Ureter (tissue), 1 donor: ENCODE measurements at regions not wholly inside any gene's neighbourhood (a gene's known extent, or its start where the extent isn't known, plus 50 kb on each side); places are given as distances from the start of the nearest gene placed in this dataset.
"Not testable (repeated sequence)": the region's sequence is repeated elsewhere in the genome, so short reads cannot be mapped to it uniquely, and the experiment has no call there.

Source experiments
- DNase-seq: peaks from one replicate; pipeline ENCODE4 v3.0.0-alpha.2; 2020; ENCODE audit warnings: low spot score
- donor health status: DM: yes; HTN: yes; CAD: no.

DNA sequence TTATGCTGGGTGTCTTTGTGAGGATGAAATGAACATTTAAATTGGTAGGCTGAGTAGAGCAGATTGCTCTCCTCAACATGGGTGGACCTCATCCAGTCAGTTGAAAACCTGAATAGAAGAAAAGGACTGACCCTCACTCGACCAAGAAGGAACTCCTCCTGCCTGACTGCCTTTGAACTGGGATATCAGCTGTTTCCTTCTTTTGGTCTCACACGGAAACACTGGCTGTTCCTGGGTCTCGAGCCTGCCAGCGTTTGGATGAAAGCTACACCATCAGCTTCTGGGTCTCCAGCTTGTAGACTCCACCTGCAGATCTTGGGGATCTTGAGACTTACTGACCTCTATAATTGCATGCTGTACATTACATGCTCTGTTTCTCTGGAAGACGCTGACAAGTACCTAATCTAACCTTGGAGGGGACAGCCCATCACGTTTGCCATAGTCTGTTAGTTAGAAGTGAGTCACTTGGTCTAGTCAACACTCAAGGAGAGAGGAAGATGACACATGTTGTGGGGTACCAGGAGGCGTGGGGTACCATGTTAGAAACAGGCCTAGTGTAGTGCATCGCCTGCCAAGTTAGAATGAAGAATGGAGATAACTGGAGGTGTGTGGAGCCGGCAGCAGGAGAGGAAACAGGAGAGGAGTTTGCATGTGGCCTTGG, 267.0 kb downstream of the MREG start:
- DNase-seq: no peak

DNA sequence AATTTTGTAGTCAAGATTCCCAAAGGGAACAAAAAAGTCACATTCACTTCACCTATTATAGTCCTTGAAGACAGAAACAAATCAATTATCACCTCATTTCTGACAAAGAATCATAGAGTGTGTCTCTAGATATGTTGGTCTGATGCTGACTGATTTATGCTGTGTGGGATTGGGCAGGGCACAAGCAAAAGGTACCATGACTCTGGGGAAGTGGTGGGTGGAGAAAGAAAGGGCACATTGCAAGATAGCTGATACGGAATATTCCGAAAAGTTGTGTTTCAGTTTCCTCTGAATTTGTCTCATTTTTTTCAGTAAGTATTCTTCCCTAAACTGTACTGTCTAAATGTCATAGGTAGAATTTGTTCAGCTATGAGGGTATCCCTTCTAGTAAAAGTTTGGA, 268.0 kb downstream of the MREG start:
- DNase-seq: no peak

- no peak for DNase-seq
These were observed 268.8 kb downstream of the MREG start for GRCh38 chr2:215744514-215744913.

GRCh38 chr2:215743066-215743465, 270.3 kb downstream of the MREG start:
- DNase-seq: no peak

DNA sequence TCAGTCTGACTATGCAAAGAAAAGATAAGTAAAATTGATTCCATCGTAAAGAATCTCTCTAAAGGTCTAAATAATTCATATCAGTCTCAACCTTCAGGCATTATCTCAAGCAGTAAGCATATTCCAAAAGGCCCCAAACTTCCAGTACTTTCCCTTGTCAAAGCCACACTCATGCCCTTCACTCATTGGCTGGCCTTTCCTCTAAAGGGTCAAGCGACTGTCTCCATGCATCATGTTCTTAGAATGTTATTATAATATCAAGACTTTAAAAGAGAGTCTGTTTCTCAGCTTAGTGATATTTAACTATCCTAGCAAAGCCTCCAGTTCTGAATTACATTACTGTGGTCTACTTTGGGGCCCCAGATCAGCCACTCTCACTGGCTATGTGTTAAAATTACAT, 271.3 kb downstream of the MREG start:
- DNase-seq: no peak

DNA sequence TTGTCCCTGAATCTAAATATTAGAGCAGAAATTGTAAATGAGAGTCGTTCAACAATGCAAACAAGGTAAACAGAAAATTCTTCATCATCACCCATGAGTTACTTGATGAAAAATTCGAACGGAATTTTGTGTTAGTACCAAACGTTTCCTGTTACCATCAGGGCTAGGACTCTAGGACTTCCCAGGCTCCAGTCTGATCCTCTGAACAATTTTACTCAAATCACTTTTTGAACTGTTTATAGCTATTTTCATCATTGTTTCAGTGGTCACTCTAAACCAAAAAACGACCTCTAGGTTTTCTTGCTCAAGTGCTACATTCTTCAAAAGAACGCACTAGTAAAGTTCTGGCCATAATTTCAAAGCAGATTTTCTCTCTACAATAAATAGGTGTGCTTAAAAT, 273.3 kb downstream of the MREG start:
- DNase-seq: no peak

DNA sequence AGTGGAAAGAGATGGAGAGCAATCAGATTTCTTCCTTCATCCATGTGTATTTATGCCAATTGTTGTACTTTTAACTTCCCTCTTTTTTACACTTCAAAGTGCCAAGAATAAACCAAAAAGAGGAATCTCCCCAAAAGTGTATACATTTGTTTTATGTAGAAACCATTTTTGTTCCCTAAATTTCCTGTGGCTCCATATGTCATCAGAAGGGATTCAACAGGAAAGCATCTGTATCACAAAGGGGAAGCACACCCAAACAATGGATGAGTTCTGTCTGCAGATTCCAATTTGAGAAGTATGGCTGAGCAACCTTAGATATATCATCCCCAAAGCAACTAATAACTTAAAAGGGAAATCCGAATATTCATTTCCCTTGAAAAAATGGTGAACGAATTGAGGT, 275.0 kb downstream of the MREG start:
- DNase-seq: no peak

GRCh38 chr2:215737477-215737876, 275.9 kb downstream of the MREG start:
- DNase-seq: no peak

GRCh38 chr2:215736653-215737290, 276.6 kb downstream of the MREG start:
- DNase-seq: no peak

DNA sequence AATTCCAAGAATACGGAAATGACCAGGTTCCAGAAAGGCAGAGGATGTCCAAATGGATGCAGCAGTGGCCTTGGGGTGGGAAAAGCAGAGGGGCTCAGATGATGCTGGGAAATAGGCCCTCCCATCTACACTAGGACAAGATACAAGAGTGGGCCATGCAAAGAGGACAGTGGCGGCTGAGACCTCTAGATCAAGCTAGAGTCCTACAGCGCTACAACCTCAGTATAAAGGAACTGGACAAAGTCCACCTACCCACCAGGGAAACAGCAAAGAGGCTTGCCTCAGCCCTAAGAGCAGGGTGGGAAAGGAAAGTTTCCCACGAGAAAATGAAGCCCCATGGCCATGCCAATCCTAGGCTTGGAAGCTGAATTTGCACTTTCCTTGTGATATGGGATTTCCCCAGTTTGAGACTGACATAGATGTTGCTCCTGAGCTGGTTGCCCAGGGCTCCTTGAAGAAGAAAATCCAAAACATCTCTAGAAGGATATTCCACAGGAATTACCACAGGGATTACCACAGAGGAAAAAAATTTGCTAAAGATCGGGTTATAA, 282.2 kb downstream of the MREG start:
- no peak for DNase-seq

GRCh38 chr2:215729985-215730620, 283.2 kb downstream of the MREG start:
- DNase-seq: no peak

GRCh38 chr2:215728504-215729065, 284.8 kb downstream of the MREG start:
- no peak for DNase-seq

DNA sequence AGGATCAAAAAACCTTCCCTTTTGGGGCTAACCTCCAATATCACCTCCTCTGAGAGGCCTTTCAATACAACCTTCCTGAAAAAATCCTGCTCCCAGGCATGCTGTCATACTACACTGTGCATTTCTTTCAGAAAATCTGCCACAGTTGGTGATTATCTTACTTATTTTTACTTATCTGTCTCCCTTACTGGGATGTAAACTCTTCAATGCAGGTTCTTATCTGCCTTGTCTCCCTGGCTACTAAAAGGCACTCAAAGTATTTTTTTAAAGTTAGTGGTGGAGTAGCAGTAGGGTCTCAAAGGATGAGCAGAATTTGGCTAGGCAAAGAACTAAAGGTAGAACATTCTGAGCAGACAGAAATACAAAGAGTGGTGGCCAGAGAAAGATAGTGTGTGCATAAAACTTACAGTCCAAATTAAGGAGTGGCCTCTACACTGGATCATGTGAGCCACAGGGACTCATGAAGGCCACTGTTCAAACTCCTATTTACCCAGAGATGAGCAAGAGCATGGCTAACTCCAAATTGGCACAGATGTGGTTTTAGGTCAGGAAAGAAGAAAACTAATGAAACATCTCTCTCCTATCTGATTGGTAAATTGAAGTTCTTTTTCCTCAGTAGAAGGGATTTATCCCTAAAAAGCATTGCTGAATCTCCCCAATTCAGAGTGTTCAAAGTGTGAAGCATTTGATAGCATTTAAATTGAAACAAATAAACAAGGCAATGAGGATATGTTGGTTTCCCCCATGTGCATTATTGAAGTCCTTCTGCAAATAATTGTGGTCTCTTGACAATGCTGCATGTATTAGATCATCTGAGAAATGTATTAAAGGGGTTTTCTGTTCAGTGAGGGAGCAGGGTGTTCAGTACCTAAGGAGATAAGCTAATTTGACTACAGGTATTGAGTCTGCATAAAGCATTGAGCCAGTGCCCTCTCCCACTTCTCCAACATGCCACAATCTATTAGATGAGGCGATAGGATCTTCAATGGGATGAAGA, 285.5 kb downstream of the MREG start:
- DNase-seq: no peak

DNA sequence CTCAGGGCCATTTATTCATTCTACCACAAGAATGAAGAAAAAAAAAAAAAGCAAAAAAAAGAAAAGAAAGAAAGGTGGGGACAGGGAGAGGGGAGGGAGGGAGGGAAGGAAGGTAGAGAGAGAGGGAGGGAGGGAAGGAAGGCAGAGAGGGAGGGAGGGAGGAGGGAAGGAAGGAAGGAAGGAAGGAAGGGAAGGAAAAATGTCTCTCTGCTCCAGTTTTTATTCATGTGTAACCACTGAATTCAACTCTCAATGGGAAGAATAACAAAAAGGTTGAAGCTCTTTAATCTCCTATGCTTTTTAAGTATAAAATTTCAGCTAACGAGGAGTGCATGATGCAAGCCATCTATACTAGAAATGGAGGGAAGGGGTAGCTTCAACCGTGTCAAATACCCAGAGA, 287.3 kb downstream of the MREG start:
- DNase-seq: no peak

- no peak for DNase-seq
These were observed 288.3 kb upstream of the FN1 start for GRCh38 chr2:215724146-215724545.

DNA sequence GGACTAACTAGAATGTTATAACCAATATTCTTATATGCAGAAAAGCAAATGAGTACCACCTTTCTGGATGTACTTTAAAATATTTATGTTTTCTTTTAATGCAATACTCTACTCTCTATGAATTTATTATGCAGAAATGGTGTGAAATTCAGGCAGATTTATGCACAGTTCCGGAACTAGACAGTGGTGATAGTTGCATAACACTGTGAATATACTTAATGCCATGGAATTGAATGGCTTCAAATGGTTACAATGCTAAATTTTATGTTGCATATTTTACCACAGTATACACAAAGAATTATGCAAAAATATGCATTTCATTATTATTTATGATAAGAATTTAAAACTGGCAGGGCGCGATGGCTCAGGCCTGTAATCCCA, 287.8 kb upstream of the FN1 start:
- DNase-seq: no peak

DNA sequence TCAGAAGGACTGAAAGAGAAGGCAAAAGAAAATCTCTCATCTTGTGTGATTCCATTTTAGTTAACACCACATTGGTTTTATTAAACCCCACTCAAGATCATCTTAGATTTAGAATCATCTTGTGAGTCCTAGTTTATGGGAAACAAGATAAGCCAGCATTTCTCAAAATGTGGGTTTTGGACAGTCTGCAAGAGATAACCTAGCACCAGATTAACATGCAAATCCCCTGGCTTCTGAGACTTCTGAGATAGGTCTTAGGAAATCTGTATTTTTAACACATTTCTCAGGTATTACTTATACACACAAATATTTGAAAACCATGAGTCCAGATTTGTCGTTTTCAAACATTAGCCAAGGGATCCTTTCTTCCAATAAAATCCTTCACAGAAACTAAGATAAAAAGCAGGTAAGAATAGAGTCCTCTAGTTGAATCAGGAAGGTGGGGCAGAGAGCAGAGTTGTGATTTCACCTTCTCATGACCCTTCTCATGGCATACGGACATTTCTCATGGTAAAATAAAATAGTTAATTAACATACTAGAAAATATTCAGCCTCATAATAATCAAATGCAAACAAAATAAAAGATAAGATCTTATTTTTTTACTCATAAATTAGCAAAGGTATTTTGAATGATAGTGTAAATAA, 287.2 kb upstream of the FN1 start:
- no peak for DNase-seq

DNA sequence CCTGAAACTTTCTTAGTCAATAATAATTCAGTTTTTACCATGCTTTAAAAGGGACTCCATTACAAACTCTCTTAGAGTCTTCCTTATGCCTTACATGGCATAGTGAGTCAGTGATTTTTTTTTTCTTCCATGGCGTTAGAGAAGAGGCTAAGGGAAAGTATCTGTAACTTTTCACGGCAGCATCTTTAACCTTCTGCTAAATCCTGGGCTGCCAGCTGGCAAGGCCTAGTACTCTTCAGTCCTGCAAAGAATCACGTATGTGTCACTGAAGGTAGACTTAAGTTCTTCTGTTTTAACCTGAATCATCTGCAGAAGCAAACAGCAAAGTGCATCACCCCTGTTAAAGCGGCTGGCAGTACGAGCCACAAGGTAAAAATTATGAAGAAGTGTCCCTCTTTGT, 286.3 kb upstream of the FN1 start:
- no peak for DNase-seq

DNA sequence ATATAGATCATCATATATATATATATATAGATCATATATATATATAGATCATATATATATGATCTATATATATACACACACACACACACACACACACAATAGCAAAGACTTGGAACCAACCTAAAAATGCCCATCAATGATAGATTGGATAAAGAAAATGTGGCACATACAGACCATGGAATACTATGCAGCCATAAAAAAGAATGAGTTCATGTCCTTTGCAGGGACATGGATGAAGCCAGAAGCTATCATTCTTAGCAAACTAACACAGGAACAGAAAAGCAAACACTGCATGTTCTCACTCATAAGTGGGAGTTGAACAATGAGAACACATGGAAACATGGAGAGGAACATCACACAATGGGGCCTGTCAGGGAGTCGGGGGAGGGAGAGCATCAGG, 285.6 kb upstream of the FN1 start:
- not testable (repeated sequence) for DNase-seq

GRCh38 chr2:215718890-215719289, 283.0 kb upstream of the FN1 start:
- DNase-seq: no peak

GRCh38 chr2:215718436-215718835, 282.6 kb upstream of the FN1 start:
- DNase-seq: no peak
